Embryonic facial prominence (tissue), 1 donor: ENCODE measurements at regions not wholly inside any gene's neighbourhood (a gene's known extent, or its start where the extent isn't known, plus 50 kb on each side); places are given as distances from the start of the nearest gene placed in this dataset.
"Not testable (repeated sequence)": the region's sequence is repeated elsewhere in the genome, so short reads cannot be mapped to it uniquely, and the experiment has no call there.

ENCODE experiments used
- DNase-seq: peaks from one replicate; pipeline ENCODE4 v3.0.0-alpha.2; 2016; ENCODE audit errors: extremely low spot score

DNA sequence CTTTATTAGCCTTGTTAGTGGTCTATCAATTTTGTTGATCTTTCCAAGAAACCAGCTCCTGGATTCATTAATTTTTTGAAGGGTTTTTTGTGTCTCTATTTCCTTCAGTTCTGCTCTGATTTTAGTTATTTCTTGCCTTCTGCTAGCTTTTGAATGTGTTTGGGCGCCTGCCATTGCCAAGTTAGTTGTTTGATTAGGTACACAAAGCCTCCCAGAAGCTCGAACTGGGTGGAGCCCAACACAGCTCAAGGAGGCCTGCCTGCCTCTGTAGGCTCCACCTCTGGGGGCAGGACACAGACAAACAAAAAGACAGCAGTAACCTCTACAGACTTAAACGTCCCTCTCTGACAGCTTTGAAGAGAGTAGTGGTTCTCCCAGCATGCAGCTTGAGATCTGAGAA, 682.3 kb upstream of the ZNF804A start:
- DNase-seq = not testable (repeated sequence)

DNA sequence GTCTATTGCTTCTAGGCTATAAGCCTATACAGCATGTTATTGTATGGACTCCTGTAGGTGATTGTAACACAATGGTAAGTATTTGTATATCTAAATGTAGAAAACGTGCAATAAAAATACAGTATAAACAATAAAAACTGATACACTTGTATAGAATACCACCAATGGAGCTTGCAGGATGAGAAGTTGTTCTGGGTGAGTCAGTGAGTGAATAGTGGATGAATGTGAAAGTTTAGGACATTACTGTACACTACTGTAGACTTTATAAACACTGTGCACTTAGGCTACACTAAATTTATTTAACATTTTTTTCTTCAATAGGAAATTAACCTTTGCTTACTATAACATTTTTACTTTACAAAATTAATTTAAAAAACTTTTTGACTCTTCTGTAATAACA, 679.2 kb upstream of the ZNF804A start:
- DNase-seq = no peak

DNA sequence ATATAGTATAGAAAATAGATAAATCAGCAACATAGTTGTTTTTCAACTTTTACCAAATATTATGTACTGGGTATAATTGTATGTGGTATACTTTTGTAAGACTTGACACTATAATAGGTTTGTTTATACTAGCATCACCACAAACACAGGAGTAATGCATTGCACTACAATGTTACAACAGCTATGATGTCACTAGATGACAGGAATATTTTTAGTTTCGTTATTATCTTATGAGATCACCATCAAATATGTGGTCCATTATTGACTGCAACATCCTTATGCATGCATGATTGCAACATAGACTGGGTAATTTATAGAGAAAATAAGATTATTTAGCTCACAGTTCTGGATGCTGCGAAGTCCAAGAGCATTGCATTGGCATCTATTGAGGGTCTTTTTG, 678.4 kb upstream of the ZNF804A start:
- DNase-seq = no peak

DNA sequence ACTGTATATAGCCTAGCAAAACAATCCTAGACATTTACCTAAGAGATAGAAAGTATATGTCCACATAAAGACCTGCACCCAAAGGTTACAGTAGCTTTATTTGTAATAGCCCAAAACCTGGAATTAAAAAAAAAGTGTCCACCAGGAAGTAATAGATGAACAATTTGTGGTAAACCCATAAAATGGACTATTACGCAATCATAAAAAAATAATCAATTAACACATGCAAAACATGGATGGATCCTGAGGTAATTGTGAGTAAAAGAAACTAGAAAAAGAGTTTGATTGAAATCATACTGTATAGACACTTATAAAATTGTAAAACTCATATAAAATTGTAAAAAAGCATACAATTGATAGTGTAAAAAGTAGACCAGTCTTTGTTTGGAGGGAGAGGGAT, 673.0 kb upstream of the ZNF804A start:
- DNase-seq = no peak

DNA sequence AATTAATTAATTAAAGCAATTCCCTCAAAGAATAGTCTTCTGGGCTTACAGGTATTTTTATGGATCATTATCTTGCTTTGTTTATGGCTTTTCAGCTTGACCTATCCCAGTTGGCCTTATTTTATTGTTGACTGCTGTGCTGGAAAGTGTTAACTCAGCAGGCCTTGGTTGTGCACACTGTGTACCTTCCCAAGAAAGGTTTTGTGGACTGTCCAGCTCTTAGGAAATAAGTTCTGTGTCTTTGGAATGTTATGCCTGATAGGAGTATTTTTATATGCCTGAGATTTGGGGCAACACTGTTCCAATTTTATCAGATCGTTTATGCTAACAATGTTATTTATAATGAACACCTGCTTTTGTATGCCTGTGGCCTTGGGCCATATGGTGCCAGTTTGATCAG, 671.9 kb upstream of the ZNF804A start:
- no peak for DNase-seq

DNA sequence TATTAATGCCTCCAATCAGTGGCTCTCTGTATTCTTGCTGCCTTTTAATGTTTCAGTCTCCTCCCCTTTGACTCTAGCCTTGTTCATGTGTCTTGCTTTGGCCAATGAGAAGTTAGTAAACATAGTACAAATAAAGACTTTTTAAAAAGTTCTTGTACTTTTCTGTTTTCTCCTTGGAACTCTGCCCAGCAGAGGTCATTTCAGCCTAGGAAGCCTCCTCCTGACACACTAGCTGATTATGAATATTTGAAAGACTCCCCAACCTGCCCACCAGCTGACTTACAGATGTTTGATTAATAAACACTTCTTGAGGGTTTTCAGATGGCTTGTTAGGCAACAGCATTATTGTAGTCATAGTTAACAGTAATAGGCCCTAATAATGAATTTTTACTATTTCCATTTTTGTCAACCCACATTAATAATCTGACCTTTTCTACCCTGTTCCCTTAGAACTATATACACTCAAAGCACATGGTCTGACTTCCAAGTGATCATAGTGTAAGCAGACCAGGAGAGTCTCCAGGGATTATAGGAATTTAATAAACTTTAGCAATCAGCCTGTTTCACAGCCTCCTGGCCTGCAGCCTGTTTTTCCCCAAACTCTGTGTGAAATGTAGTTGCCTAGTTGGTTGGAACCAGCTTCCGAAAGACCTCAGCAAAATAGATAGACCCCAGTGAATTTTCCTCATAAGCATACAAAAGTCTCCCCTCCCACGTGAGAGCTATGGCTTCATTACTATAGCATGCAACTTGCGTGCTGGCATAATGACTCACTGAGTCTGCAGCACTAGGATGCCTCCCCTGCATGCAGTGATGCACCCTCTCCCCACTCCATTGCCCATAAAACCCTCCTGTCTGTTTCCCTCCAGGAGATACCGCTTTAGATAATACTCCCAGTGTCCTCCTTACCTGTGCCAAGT, 670.7 kb upstream of the ZNF804A start:
- DNase-seq = no peak

DNA sequence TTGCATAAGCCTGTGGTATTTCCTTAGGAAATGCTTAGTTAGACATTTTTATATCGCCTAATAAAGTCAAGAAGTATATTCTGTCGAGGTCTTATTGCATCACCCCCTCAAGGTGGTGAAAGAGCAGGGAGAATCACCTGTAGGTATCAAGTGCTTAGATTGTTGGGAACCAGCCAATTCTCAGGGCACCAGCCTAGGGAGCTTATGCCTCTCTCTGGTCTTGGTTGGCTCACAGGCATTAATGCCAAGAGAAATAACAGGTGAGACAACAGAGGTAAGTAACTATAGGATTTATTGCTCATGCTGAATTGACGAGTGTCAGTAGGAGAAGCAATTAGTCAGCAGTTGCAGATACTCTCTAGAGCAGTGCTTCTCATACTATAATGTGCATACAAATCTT, 663.3 kb upstream of the ZNF804A start:
- no peak for DNase-seq

DNA sequence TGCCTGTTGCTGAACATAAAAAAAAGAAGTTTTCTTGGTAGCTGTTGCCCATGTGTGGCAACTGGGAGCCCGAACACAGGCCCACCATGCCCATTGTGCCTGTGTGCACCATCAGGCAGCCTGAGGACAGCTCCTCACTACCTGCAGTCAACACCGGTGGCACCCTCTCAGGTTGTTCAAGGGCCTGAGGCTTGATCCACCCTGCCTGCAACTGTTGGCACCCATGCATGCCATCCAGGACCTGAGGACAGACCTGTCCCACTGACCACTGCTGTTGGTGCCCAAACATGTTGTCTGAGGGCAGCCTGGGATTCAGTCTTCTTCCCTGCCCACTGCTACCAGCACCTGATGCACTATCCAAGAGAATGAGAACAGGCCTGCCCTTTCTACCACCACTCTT, 661.1 kb upstream of the ZNF804A start:
- DNase-seq = no peak

DNA sequence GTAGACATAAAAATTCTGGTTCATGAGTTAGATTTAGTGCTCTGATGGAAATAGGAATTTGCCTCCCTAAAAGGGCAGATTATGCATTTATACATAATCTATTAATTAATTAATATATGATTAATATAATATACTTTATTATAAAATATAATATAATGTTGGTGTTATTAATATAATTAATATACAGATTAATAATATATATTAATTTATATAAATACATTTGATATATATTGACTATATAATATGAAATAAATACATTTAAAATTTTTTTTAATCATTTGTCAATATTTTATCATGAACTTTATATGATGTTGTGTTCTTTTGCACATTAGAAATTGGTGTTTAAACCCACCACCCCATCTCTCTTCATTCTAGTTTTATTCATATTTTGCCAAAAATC, 652.1 kb upstream of the ZNF804A start:
- DNase-seq = no peak

DNA sequence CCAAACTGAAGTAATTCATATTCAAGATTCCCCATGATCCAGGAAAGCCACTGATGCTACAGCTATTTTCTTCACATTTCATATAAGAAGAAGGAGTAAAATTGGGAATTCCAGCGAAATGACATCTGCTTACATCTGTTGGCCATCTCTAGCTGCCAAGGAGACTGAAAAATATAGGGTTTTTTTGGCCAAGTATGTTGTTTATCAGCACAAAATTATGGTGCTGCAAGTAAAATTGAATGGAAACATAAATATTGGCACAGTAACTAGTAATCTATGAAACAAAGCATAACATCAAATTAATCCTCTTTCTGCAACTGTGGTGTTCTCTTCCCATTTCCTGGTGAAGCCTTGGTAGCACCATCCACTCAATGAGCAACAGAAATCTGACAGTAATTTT, 649.5 kb upstream of the ZNF804A start:
- no peak for DNase-seq

DNA sequence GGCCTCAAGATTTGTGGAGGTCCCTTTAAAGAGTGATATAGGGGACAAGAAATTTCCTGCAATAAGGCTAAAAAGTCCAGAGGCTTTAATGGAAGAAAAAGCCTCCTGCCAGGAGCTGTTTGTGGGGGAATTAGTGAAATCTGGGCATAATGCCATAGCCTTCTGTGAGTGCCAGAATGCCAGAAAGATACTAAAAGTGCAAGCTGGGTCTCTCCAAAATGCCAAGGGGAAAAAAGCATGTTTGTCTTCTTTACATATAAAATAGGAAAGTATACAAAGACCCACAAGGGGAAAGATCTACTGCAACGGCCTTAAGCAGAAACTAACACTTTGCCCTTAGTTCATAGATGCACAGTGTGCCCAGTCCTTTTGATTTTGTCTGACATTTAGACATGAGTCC, 647.7 kb upstream of the ZNF804A start:
- DNase-seq = no peak

DNA sequence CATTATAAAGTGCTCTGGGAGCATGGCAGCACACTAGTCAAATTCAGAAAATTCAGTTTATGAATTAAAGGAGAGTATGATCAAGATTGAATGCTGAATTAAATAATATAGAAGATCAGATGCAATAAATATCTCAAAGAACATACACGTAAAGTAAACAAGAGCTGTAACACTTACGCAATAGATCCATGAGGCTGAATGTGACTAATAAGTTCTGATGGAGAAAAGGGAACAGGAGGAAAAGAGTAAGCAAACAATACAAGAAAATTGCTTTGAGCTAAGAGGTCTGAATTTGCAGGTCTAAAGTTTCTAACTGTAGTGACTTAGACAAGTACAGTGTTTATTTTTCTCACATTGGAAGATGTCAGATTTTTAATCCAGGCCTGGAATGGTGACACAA, 646.7 kb upstream of the ZNF804A start:
- no peak for DNase-seq

DNA sequence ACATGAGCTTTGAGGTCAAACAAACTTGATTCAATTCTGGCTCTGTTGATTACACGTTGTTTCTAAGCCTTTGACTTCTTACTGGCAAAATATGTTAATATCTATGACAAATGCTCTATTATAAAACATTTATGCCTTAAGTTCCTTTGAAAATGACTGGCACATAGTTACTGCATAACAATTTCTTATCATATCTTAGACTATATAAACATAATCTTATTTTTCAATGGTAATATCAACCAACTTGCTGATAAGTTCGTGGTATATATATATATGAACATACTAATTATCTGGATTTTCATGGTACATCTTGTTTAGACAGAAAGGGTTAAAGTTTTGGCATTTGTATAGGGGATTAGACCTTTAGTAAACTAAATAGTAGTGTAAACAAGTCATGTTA, 645.6 kb upstream of the ZNF804A start:
- no peak for DNase-seq

DNA sequence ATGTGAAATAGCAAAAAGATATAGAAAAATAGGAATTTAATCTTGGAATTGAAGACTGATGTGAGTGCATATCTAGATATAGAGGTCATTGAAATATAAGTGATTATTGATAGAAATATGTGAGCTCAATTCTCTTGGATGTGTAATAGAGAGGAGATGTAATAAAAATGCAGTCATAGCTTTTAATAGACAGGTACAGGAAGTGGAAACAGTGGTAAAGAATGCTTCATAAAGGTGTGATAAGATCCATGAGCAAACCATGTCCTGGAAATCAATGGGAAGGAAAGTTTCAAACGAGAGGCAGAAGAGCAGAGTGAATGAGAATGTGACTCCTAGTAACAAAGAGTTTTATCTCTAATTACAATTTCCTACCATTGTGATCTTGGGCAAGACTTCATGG, 634.7 kb upstream of the ZNF804A start:
- no peak for DNase-seq

DNA sequence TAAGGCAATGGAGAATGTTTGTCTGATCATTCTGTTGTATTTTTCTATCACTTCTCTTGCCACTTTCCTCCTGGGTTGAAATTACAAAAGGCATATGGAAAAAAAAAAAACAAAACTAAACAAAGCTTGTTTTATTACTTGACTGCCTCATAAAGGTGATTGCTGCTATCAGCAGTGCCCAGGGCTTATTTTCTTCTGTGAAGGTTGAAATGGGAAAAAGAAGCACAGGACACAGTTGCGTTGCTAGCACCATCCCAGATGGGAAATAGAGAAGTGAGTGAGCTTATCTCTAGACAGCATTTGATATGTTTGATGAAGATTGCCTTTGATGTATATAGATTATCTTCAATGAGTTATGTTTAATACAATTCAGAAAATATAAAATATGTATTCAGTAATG, 633.8 kb upstream of the ZNF804A start:
- DNase-seq = no peak

DNA sequence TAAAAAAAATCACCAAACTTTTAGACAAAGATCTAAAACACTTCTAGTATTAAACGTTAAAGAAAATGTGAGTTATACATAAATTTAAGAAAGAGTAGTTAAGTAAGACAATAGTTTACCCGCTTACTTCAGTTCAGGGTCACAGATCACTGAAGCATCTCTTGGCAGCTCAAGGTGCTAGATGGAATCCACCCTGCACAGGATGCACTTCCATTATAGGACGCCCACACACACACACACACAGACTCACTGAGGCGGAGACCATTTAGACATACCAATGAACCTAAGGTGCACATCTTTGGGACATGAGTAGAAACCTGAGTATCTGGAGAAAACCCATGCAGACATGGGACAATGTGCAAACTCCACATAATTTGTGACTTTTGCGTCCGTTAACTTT, 630.6 kb upstream of the ZNF804A start:
- no peak for DNase-seq

DNA sequence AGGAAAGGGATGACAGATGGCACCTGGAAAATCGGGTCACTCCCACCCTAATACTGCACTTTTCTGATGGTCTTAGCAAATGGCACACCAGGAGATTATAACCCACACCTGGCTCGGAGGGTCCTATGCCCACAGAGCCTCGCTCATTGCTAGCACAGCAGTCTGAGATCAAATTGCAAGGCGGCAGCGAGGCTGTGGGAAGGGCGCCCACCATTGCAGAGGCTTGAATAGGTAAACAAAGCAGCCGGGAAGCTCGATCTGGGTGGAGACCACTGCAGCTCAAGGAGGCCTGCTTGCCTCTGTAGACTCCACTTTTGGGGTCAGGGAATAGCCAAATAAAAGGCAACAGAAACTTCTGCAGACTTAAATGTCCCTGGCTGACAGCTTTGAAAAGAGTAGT, 622.7 kb upstream of the ZNF804A start:
- not testable (repeated sequence) for DNase-seq

DNA sequence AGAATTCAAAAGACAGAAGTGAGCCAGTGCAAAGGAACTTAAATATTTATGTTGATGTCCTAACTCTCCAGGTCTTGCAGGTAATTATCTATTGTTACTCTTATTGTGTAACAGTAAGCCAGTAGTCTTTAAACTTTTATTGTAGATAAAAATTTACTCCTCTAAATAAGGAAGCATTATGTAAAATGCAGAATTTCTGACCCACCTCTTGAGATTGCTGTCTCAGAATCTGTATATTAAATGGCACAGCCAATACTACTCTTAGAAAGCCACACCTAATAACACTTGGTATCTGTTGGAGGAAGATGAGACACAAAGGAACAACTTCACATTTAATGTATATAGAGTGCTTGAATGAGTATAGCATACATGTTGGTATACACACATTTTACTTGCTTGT, 613.5 kb upstream of the ZNF804A start:
- no peak for DNase-seq

DNA sequence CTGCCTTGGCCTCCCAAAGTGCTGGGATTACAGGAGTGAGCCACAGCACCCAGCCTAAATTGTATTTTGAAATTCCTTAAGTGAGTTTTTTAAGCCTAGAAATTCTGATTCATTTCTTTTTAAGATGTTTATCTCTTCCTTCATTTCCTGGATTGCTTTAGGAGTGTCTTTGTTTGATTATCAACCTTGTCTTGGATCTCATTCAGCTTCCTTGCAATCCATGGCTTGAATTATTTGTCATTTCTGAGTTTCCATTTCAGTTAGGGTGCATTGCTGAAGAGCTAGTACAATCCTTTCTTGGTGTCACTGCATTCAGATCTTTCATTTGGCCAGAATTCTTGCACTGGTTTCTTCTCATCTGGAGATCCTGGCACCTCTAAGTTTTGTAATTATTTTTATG, 606.4 kb upstream of the ZNF804A start:
- DNase-seq = no peak

DNA sequence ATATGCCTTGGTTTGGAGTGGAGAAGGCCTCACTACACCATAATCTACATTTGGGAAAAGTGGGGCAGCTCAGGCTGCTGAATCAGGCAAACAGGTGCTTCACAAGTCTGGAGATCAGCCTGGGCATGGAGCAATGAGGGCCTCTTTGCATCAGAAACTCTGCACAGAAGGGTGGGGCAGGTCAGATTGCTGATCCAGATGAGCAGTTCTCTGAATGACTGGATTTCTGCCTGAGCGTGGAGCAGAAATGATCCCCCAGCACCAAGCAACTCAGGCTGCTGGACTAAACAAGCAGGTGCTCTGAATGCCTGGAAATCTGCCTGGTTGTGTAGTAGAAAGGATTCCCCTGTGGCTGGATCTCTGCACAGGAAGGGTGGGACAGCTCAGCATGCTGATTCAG, 605.3 kb upstream of the ZNF804A start:
- no peak for DNase-seq

DNA sequence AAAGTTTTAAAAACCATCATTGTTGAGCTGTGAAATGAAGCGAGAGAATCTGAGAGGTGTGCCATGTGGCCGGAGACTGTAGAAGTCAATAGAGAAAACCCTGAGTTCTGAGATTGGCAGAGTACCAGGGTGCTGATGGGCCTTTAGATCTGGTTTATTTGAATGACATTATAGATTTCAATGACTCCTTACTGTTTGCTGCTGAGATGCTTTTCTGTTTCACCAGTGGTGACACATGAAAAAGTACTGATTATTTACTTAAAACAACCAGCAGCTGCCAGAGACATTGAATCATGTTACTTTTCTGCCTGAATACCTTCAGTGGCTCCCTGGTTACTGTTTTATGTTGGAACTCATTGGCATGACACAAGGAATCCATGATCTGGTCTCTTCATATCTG, 602.7 kb upstream of the ZNF804A start:
- DNase-seq = no peak

DNA sequence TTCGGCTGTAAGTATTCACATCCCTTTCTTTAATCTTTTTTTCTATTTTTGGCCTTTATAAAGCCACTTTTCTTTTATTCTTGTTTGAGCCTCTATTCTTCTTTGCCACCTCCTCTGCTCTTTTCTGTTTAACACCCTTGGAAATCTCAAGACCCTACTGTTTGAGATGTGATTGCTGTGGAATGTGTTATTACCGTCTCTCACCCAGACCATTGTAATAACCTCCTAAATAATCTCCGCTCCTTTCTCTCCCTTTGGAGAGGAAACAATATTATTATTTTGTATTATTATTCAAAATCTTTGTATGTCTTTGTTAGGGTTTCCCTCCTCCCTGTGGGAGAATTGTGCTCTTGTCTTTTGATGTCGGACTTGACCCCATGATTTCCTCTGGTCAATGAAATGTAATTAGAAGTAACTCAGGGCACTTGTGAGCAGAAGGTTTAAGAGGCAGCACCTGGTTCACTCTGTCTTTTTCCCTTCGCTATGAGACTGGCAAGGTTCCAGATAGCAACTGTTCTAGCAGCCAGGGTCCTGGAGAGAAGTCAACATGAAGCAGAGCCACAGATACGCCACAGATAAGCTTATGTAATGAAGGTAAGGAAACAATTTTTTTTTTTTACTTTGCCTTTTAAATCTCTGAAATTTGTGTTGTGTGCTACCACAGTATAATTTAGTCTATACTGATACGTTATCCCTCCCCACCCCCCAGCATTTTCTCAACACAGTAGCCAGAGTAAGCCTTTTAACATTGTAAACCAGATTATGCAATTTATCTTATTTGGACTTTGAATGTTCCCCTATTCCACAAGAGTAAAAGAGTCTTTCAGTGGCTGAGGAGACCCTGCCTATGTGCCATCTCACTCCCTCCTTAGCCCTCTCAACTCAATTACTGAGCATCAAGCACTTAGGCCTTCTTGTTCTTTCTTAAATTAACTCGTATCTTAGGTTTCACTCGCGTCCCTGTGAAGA, 601.2 kb upstream of the ZNF804A start:
- DNase-seq = no peak
